Breast epithelium (tissue), 3 donors: ENCODE measurements at regions not wholly inside any gene's neighbourhood (a gene's known extent, or its start where the extent isn't known, plus 50 kb on each side); places are given as distances from the start of the nearest gene placed in this dataset.

Source experiments
- POLR2A ChIP-seq: fragments of 450-650 bp; IDR thresholded peaks from one replicate; pipeline ENCODE4 v1.6.1; 2016; ENCODE audit warnings: antibody characterized with exemption, mild to moderate bottlenecking, moderate library complexity
- POLR2AphosphoS5 ChIP-seq, 3 donors: sonication (generic); formaldehyde crosslinking; IDR thresholded peaks; one replicate each; pipeline ENCODE4 v1.6.1; 2017; ENCODE audit warnings: antibody characterized with exemption in 3 of 3
- TF ChIP-seq, protein P1 (sequence below), 3 donors: fragments of 450-650 bp; IDR thresholded peaks; one replicate each; pipeline ENCODE4 v1.5.1; 2016 to 2017; ENCODE audit warnings: antibody characterized with exemption in 3 of 3, mild to moderate bottlenecking in 3 of 3, moderate library complexity in 3 of 3

DNA sequence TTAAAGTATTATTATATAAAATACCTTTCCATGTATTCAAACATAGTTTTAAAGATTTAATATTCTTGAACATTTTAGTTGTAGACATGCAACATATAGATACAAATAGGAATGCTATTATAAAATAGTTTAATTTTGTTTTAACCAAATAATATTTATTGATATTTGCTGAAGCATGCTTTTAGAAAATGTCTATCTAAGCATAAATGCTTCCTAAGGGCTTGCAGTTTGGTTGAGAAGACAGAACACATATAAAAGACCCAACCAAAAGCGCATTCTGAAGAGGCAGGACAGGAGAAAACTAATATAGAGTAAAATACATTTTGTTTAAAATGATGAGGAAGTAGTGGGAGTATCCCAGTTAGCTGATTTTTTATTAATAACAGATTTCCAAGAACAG, 181.5 kb upstream of the ISL1 start:
- TF ChIP-seq, protein P1, sequence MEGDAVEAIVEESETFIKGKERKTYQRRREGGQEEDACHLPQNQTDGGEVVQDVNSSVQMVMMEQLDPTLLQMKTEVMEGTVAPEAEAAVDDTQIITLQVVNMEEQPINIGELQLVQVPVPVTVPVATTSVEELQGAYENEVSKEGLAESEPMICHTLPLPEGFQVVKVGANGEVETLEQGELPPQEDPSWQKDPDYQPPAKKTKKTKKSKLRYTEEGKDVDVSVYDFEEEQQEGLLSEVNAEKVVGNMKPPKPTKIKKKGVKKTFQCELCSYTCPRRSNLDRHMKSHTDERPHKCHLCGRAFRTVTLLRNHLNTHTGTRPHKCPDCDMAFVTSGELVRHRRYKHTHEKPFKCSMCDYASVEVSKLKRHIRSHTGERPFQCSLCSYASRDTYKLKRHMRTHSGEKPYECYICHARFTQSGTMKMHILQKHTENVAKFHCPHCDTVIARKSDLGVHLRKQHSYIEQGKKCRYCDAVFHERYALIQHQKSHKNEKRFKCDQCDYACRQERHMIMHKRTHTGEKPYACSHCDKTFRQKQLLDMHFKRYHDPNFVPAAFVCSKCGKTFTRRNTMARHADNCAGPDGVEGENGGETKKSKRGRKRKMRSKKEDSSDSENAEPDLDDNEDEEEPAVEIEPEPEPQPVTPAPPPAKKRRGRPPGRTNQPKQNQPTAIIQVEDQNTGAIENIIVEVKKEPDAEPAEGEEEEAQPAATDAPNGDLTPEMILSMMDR (IDR thresholded peaks at IDR 0.05), result no peak
- TF ChIP-seq POLR2AphosphoS5 (IDR thresholded peaks at IDR 0.05), result no peak
- TF ChIP-seq POLR2A, result no peak
